ENCODE measurements at regions not wholly inside any gene's neighbourhood (a gene's known extent, or its start where the extent isn't known, plus 50 kb on each side); places are given as distances from the start of the nearest gene placed in this dataset.

DNA sequence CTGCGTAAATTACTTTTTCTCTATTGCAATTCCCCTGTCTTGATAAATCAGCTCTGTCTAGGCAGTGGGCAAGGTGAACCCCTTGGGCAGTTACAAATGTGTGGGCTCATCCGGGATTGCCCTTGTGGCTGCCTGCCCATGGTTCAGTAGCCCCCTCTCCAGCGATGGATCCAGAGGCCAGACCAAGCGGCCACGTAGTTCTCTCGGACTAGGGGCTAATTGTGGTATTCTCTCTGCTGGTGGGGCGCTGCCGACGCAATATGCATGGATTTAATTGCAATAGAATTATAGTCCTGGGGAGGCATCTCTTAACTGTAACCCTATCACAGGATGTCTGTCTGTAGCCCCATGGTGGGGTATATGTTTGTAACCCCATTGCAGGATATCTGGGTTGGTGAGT is 64.3 kb upstream of the UNC93A start:
- TF ChIP-seq, protein P1, sequence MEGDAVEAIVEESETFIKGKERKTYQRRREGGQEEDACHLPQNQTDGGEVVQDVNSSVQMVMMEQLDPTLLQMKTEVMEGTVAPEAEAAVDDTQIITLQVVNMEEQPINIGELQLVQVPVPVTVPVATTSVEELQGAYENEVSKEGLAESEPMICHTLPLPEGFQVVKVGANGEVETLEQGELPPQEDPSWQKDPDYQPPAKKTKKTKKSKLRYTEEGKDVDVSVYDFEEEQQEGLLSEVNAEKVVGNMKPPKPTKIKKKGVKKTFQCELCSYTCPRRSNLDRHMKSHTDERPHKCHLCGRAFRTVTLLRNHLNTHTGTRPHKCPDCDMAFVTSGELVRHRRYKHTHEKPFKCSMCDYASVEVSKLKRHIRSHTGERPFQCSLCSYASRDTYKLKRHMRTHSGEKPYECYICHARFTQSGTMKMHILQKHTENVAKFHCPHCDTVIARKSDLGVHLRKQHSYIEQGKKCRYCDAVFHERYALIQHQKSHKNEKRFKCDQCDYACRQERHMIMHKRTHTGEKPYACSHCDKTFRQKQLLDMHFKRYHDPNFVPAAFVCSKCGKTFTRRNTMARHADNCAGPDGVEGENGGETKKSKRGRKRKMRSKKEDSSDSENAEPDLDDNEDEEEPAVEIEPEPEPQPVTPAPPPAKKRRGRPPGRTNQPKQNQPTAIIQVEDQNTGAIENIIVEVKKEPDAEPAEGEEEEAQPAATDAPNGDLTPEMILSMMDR (IDR thresholded peaks at IDR 0.05; ENCODE audit: insufficient read depth, low read length), result no peak
- TF ChIP-seq, protein P2, sequence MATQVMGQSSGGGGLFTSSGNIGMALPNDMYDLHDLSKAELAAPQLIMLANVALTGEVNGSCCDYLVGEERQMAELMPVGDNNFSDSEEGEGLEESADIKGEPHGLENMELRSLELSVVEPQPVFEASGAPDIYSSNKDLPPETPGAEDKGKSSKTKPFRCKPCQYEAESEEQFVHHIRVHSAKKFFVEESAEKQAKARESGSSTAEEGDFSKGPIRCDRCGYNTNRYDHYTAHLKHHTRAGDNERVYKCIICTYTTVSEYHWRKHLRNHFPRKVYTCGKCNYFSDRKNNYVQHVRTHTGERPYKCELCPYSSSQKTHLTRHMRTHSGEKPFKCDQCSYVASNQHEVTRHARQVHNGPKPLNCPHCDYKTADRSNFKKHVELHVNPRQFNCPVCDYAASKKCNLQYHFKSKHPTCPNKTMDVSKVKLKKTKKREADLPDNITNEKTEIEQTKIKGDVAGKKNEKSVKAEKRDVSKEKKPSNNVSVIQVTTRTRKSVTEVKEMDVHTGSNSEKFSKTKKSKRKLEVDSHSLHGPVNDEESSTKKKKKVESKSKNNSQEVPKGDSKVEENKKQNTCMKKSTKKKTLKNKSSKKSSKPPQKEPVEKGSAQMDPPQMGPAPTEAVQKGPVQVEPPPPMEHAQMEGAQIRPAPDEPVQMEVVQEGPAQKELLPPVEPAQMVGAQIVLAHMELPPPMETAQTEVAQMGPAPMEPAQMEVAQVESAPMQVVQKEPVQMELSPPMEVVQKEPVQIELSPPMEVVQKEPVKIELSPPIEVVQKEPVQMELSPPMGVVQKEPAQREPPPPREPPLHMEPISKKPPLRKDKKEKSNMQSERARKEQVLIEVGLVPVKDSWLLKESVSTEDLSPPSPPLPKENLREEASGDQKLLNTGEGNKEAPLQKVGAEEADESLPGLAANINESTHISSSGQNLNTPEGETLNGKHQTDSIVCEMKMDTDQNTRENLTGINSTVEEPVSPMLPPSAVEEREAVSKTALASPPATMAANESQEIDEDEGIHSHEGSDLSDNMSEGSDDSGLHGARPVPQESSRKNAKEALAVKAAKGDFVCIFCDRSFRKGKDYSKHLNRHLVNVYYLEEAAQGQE (IDR thresholded peaks at IDR 0.05; ENCODE audit: insufficient replicate concordance, low read depth), result no peak
- no peak for TF ChIP-seq GABPA (IDR thresholded peaks at IDR 0.05; ENCODE audit: low read depth)
- TF ChIP-seq POLR2AphosphoS5 (IDR thresholded peaks at IDR 0.05; ENCODE audit: low read depth), result no peak
- no peak for TF ChIP-seq SPI1 (IDR thresholded peaks at IDR 0.05; ENCODE audit: borderline replicate concordance, low read depth)

Measured in HL-60 (cell line).